ENCODE measurements at regions not wholly inside any gene's neighbourhood (a gene's known extent, or its start where the extent isn't known, plus 50 kb on each side); places are given as distances from the start of the nearest gene placed in this dataset.

GRCh38 chr17:79153367-79154130, 78.9 kb downstream of the ENGASE start:
- DNase-seq (no peak), ATAC-seq (no peak)
- H3K9me3 Mint-ChIP-seq = no peaks in the 10 kb centered on the region
- H3K27me3 Mint-ChIP-seq = peaks cover 6% of the 10 kb centered on the region
- no peaks in the 10 kb centered on the region for H3K36me3 Mint-ChIP-seq (ENCODE audit: low read depth)
- H3K4me1 Mint-ChIP-seq = no peaks in the 10 kb centered on the region
- H3K27ac Mint-ChIP-seq = no peak overlapping the region
- H3K4me3 Mint-ChIP-seq = no peak overlapping the region

- Mint-ChIP-seq H3K27ac (no peak overlapping the region), H3K9me3 (no peaks in the 10 kb centered on the region), H3K4me1 (no peaks in the 10 kb centered on the region), H3K27me3 (peaks cover 6% of the 10 kb centered on the region), H3K36me3 (ENCODE audit: low read depth) (no peaks in the 10 kb centered on the region), H3K4me3 (no peak overlapping the region)
- no peak for ATAC-seq
- no peak for DNase-seq
These were observed 78.0 kb downstream of the ENGASE start for GRCh38 chr17:79152636-79153035.

GRCh38 chr17:79152110-79152509, 77.5 kb downstream of the ENGASE start:
- no peaks in the 10 kb centered on the region for H3K36me3 Mint-ChIP-seq (ENCODE audit: low read depth)
- H3K4me1 Mint-ChIP-seq = no peaks in the 10 kb centered on the region
- peaks cover 6% of the 10 kb centered on the region for H3K27me3 Mint-ChIP-seq
- no peak overlapping the region for H3K4me3 Mint-ChIP-seq
- H3K9me3 Mint-ChIP-seq = no peaks in the 10 kb centered on the region
- DNase-seq = no peak
- H3K27ac Mint-ChIP-seq = no peak overlapping the region
- ATAC-seq = no peak

- Mint-ChIP-seq H3K4me1 (no peaks in the 10 kb centered on the region), H3K9me3 (no peaks in the 10 kb centered on the region), H3K4me3 (no peak overlapping the region), H3K36me3 (ENCODE audit: low read depth) (no peaks in the 10 kb centered on the region), H3K27me3 (peaks cover 6% of the 10 kb centered on the region), H3K27ac (no peak overlapping the region)
- no peak for DNase-seq
- ATAC-seq = no peak
These were observed 76.2 kb downstream of the ENGASE start for GRCh38 chr17:79150799-79151198.

DNA sequence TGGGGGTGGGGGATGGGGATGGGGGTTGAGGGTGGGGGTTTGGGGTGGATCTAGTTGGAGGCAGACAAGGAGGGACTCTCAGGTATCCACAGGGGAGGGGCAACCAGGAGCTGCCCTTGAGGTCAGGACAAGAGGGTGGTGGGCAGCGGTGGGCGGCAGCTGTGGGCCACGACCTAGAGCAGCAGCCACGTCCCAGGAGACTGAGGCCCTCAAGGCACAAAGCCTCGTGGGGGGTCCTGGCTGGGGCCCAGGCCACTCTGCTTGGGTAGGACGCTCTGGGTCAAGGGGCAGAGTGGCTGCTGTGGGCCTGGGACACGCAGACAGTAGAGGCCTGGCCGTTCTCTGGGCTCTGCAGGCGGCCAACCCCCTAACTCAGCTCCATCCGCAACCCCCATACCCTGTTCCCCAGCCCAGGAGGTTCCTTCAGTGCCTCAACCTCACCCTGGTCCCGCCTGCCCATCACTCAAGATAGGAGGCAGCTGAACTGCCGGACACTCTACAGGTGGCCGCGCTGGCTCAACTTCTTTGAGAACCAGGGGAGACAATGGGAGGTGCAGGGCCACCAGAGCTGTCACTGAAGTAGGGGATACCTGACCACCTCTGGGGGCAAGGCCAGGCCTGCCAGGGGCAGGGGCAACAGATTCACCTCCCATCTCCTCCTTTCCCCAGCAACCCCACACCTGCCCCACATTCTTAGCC, 75.6 kb downstream of the ENGASE start:
- Mint-ChIP-seq H3K27ac (no peak overlapping the region), H3K36me3 (ENCODE audit: low read depth) (no peaks in the 10 kb centered on the region), H3K4me3 (no peak overlapping the region), H3K9me3 (no peaks in the 10 kb centered on the region), H3K4me1 (no peaks in the 10 kb centered on the region), H3K27me3 (peaks cover 6% of the 10 kb centered on the region)
- no peak for ATAC-seq
- DNase-seq = no peak

DNA sequence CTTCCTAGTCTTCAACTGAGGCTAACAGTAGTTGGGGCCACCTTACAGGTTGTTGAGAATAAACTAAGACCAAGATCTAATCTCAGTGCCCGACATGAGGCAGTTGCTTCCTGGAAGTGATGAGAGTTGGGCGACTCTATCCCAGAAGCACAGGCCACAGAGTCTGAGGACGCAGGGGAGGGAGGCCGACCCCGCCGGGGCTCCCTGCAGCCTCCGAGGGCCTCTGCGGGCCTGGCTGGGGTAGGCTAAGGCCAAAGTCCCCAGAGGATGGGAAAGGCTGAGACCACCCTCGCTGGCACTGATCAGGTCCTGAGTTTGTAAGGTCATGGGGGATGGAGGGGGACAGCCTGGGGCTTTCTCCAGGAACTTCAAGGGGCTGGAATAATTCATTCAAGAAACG, 74.0 kb downstream of the ENGASE start:
- peaks cover 6% of the 10 kb centered on the region for H3K27me3 Mint-ChIP-seq
- no peak for DNase-seq
- H3K4me3 Mint-ChIP-seq = no peak overlapping the region
- H3K27ac Mint-ChIP-seq = no peak overlapping the region
- no peaks in the 10 kb centered on the region for H3K36me3 Mint-ChIP-seq (ENCODE audit: low read depth)
- H3K9me3 Mint-ChIP-seq = no peaks in the 10 kb centered on the region
- no peak for ATAC-seq
- no peaks in the 10 kb centered on the region for H3K4me1 Mint-ChIP-seq

GRCh38 chr17:79147746-79148506, 73.3 kb downstream of the ENGASE start:
- Mint-ChIP-seq H3K9me3 (no peaks in the 10 kb centered on the region), H3K4me3 (no peak overlapping the region), H3K4me1 (no peaks in the 10 kb centered on the region), H3K36me3 (ENCODE audit: low read depth) (no peaks in the 10 kb centered on the region), H3K27me3 (peaks cover 6% of the 10 kb centered on the region), H3K27ac (no peak overlapping the region)
- DNase-seq (no peak), ATAC-seq (no peak)

DNA sequence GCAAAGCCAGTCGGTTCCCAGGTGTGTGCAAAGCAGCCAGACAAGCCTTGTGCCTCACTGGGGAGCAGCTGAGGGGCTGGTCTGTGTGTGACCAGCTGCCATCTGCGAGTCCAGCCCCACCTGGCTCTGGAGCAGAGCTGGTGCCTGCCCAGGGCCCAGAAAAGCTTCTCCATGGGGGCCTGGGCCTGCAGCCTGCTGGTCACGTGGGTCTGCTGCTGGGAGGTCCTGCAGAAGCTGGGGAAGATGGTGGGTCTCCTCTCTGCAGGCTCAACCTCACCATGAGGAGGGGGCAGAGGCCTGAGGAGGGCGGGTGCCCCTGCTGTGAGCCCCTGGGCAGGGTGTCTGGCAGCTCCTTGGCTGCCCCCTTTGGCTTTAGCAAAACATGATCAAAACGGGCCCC, 71.9 kb downstream of the ENGASE start:
- no peak overlapping the region for H3K4me3 Mint-ChIP-seq
- H3K9me3 Mint-ChIP-seq = no peaks in the 10 kb centered on the region
- no peak for ATAC-seq
- no peaks in the 10 kb centered on the region for H3K36me3 Mint-ChIP-seq (ENCODE audit: low read depth)
- no peak overlapping the region for H3K27ac Mint-ChIP-seq
- peaks cover 9% of the 10 kb centered on the region for H3K27me3 Mint-ChIP-seq
- H3K4me1 Mint-ChIP-seq = no peaks in the 10 kb centered on the region
- no peak for DNase-seq

GRCh38 chr17:79145548-79145947, 70.9 kb downstream of the ENGASE start:
- no peak overlapping the region for H3K27ac Mint-ChIP-seq
- peaks cover 13% of the 10 kb centered on the region for H3K27me3 Mint-ChIP-seq
- no peak overlapping the region for H3K4me3 Mint-ChIP-seq
- no peak for DNase-seq
- H3K9me3 Mint-ChIP-seq = no peaks in the 10 kb centered on the region
- no peaks in the 10 kb centered on the region for H3K36me3 Mint-ChIP-seq (ENCODE audit: low read depth)
- ATAC-seq = no peak
- no peaks in the 10 kb centered on the region for H3K4me1 Mint-ChIP-seq

DNA sequence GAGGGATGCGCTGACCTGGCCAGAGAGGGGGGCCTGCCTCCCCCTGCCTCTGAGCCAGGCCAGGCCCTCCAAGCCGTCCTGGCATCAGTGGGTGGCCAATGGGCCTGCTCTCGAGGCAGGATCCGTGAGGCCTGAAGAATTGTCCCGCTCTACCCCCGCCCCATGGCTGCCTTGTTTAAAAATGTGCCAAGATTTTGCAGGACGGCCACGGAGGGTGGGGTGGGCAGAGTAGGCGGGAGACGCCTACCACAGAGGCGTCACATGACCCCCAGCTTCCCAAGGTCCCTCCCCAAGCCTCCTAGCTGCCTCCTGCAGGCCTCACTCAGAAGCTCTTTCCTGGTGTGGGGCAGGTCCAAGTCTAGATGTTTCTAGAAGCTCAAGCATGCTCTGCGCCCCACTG, 69.5 kb downstream of the ENGASE start:
- Mint-ChIP-seq H3K27ac (no peak overlapping the region), H3K4me3 (no peak overlapping the region), H3K27me3 (peaks cover 10% of the 10 kb centered on the region), H3K4me1 (no peaks in the 10 kb centered on the region), H3K36me3 (ENCODE audit: low read depth) (no peaks in the 10 kb centered on the region), H3K9me3 (no peaks in the 10 kb centered on the region)
- ATAC-seq = no peak
- no peak for DNase-seq

- Mint-ChIP-seq H3K4me3 (no peak overlapping the region), H3K27ac (no peak overlapping the region), H3K36me3 (ENCODE audit: low read depth) (no peaks in the 10 kb centered on the region), H3K9me3 (peaks cover 5% of the 10 kb centered on the region), H3K27me3 (peaks cover 14% of the 10 kb centered on the region), H3K4me1 (no peaks in the 10 kb centered on the region)
- ATAC-seq (no peak), DNase-seq (no peak)
These were observed 67.8 kb downstream of the ENGASE start for GRCh38 chr17:79142375-79142774.

DNA sequence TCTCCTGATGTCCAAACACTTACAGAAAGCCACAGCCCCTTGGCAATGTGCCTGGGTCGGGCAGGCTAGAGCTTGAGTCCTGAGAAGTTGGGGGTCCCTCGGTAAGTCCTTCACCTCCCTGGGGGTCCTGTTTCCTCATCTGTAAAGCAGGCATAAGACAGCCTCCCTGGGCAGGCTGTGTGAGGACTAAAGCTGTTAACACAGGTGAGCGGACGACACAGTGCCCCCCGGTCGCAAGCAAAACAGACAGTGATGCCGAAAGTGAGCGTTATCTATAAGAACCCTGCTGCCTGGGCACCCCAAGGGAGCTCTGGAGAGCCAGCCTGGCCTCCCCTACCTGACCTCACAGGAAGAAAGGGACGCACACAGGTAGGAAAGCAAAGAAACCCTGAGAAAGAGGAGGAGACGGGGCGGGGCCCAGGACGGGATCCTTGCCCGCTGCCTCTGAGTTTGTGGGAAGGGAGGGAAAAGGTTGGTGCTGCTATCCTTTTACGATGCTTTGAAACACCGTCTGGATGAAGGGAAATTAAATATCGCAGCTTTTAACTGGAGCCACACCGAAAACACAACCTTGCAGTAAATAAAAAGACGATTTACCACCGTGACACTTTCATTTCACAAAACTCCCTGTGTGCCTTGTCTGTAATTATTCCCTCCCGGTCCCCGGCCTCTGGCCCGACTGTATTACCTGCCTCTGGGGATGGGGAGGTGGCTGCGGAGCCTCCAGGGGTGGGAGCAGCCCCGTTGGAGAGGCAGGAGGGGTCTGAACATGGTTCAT, 67.1 kb downstream of the ENGASE start:
- DNase-seq = no peak
- Mint-ChIP-seq H3K36me3 (ENCODE audit: low read depth) (no peaks in the 10 kb centered on the region), H3K9me3 (peaks cover 5% of the 10 kb centered on the region), H3K27ac (no peak overlapping the region), H3K4me3 (no peak overlapping the region), H3K27me3 (peaks cover 17% of the 10 kb centered on the region), H3K4me1 (no peaks in the 10 kb centered on the region)
- ATAC-seq = no peak

GRCh38 chr17:79138826-79139225, 64.2 kb downstream of the ENGASE start:
- ATAC-seq = no peak
- H3K9me3 Mint-ChIP-seq = peaks cover 5% of the 10 kb centered on the region
- H3K4me1 Mint-ChIP-seq = no peaks in the 10 kb centered on the region
- H3K27me3 Mint-ChIP-seq = peaks cover 21% of the 10 kb centered on the region
- no peak overlapping the region for H3K4me3 Mint-ChIP-seq
- no peak overlapping the region for H3K27ac Mint-ChIP-seq
- no peaks in the 10 kb centered on the region for H3K36me3 Mint-ChIP-seq (ENCODE audit: low read depth)
- no peak for DNase-seq

- peaks cover 5% of the 10 kb centered on the region for H3K9me3 Mint-ChIP-seq
- ATAC-seq (no peak), DNase-seq (no peak)
- no peak overlapping the region for H3K27ac Mint-ChIP-seq
- H3K27me3 Mint-ChIP-seq = peaks cover 21% of the 10 kb centered on the region
- H3K36me3 Mint-ChIP-seq (ENCODE audit: low read depth) = no peaks in the 10 kb centered on the region
- H3K4me3 Mint-ChIP-seq = no peak overlapping the region
- no peaks in the 10 kb centered on the region for H3K4me1 Mint-ChIP-seq
These were observed 63.2 kb downstream of the ENGASE start for GRCh38 chr17:79137789-79138165.

All from activated naive CD8-positive, alpha-beta T cell treated with anti-CD3 and anti-CD28 coated beads, Interleukin-2, amount 50 U/mL, for 24 hours (primary cell).